GM19240 (cell line): ENCODE measurements at regions not wholly inside any gene's neighbourhood (a gene's known extent, or its start where the extent isn't known, plus 50 kb on each side); places are given as distances from the start of the nearest gene placed in this dataset.

ENCODE experiments used
- DNase-seq: peaks from one replicate; pipeline ENCODE4 v3.0.0; 2011; ENCODE audit warnings: low spot score; ENCODE audit not compliant: insufficient read length

- no peak for DNase-seq
Measured at GRCh38 chr12:107440606-107441005, 245.0 kb upstream of the PWP1 start.

- DNase-seq: no peak
Measured at GRCh38 chr12:107441665-107442300, 243.8 kb upstream of the PWP1 start.

DNA sequence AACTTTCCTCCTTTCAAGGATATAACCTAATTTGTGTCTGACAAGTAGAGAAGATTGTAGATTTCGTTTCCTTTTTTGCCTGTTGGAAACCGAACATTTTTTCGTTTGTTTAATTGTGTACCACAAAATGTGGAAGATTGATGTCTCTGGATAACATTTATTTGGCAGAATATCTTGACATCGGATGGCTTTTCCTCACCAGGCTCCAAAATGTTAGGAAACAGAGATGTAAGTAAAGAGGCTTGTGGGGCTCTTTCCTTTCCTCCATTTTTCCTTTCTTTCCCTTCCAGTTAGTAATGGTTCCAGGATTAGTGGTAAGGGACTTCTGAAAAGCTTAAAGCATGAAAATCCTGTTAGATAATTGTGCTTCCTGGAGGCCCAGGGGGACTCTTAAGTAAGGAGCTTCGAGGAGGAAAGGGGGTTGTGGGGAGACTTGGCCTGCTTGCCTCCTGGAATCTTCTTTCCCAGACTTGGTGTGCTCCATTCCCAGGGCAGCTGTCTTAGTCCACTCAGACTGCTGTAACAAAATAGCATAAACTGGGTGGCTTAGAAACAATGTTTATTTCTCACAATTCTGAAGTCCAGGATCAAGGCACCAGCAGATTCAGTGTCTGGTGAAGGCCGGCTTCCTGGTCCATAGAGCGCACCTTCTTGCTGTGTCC lies 243.1 kb upstream of the PWP1 start:
- no peak for DNase-seq

- no peak for DNase-seq
Measured at GRCh38 chr12:107443320-107444090, 242.1 kb upstream of the PWP1 start.

DNA sequence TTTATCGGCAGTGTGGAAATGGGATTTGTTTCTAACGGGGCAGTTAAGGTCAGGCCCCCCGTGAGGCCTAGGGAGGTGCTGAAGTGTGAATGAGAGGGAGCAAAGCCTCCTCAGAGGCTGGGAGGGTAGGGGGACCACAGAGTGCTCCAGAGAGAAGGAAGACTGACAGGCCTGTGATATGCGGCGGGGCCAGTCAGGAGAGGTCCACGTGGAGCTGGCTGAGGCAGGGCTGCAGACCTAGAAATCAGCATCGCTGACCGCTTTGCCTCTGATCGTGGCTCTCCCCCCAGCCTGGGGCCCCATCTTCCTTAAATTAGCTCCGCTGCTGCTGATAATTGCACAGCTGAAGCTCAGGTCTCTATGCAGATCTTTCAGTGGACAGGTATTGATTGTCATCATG lies 240.8 kb upstream of the PWP1 start:
- DNase-seq: no peak

GRCh38 chr12:107446476-107446875 lies 239.1 kb upstream of the PWP1 start:
- DNase-seq: no peak

GRCh38 chr12:107447336-107447735 lies 238.3 kb upstream of the PWP1 start:
- DNase-seq: no peak

GRCh38 chr12:107448198-107448597 lies 237.4 kb upstream of the PWP1 start:
- no peak for DNase-seq

- DNase-seq: no peak
Measured at GRCh38 chr12:107449891-107450290, 235.7 kb upstream of the PWP1 start.

GRCh38 chr12:107450541-107450940 lies 235.1 kb upstream of the PWP1 start:
- no peak for DNase-seq

DNA sequence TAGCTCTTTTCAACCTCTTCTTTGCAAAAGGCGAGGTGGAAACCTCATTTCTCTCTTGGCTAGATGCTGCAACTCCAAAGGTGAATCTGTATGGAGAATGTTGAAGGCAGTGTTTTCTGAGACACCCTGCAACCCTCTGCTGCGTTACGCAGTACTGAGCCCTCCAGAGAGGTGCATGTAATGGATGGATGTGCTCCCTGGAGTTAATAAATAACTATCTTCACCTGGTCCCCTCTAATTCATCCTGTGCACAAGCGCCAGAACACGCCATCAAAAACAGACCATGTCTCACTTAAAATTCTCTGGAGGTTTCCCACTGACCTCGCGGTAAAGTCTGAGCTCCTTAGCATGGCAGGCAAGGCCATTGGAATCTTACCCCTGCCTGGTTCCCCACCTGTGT lies 234.4 kb upstream of the PWP1 start:
- no peak for DNase-seq

- DNase-seq: no peak
Measured at GRCh38 chr12:107454109-107454830, 231.3 kb upstream of the PWP1 start.

DNA sequence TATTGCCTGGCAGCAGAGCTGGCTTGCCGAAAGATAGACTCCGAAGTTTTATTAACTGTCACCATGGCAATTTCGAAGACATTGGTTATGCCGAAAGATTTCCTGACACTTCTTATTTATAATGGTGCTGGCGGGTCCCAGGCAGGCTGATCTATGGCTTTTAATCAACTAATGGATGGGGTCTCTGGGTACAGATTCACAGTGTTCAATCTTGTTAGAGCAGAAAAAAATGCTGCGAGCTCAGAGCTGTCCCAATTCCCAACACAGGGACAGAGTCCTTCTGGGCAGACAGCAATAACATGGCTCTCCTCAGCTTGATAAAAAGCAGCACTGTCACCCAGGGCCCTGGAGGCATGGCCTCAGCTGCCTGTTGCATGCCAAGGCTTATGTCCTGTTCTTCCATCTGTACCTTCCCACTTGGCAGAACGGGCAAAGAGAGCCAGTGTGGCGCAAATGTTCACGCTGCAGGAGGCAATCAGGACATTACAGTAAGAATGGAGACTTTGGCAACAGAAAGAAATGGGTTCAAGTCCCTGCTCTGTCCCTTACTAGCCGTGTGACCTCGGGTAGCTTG lies 228.2 kb upstream of the PWP1 start:
- no peak for DNase-seq

DNA sequence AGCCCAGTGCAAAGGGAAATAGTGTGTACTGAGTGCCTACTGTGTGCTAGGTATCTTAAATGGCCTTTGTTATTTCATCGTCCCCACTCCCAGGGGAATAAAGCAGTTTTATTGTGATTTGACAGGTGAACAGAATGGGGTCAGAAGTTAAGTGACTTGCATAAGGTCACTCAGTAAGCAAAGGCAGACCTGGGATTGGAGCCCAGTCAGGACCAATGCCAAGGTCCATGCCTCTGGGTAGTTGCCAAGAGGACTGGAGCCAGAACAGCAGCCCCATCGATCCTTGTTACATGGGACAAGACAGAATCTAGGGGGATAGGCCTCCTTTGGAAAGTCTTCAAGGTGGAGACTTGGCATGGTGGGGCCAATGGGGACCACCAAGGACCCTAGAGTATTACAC lies 227.4 kb upstream of the PWP1 start:
- no peak for DNase-seq

- no peak for DNase-seq
Measured at GRCh38 chr12:107458990-107459389, 226.6 kb upstream of the PWP1 start.

DNA sequence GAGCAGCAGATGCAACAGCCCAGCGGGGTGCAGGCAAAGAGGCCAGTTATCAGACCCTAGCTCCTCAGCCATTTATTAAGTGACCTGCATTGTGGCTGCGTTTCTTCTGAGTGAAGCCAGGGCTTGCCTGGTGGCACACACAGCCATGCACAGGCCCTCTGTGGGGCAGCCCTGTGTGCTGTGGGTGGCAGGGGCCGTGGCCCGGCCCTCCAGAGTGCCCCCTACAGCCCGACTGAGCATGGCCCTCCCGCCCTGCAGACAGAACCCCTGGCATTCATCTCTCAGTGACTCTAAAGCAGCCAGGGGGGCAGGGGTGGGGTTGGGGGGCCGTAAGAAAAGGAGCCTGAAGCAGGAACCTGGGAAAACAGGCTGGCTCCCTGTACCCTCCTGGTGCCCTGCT lies 226.0 kb upstream of the PWP1 start:
- DNase-seq: no peak

DNA sequence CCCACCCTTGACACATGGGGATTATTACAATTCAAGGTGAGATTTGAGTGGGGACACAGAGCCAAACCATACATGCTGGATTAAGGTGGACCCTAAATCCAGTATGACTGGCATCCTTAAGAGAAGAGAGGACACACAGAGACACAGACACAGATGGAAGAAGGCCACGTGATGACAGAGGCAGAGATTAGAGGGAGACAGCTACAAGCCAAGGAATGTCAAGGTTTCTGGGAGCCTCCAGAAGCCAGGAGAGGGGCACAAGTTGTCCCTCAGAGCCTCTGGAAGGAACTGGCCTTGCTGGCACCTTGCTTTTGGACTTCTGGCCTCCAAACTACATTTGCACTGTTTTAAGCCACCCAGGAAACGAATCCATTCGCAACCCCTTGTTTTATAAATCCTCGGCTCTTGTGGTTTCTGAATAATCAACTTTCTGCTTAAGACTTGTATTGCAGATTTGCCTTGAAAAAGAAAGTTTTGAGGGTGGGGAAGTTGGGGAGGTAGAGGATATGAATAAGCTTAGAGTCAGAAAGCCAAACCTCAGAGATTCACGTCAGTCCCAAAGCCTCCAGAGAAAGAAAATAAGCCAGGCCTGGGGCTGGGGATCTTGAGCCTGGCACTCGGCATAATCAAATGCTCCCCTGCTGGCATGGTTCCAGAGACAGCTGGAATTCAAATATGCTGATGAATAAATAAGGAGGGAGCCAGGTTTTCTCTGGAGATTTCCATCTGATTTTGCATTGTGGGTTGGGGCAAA lies 224.2 kb upstream of the PWP1 start:
- DNase-seq: no peak

GRCh38 chr12:107462428-107463332 lies 222.9 kb upstream of the PWP1 start:
- no peak for DNase-seq

DNA sequence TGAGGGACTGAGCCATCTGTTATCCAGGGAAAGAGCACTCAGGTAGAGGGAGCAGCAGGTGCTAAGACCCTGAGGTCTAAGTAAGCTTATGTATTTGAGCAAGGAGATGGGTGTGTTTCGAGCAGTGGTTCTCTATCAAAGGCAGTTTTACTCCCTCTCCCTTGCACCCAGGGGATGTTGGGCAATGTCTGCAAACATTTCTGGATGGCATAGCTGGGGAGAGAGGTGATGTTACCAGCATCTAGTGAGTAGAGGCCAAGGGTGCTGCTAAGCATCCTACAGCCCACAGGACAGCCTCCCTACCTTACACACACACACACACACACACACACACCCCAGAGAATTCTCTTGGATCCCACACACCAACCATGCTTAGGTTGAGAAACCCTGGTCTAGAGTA lies 221.0 kb upstream of the PWP1 start:
- DNase-seq: no peak

GRCh38 chr12:107465625-107466024 lies 220.0 kb upstream of the PWP1 start:
- no peak for DNase-seq
